CMK (cell line): ENCODE measurements at regions not wholly inside any gene's neighbourhood (a gene's known extent, or its start where the extent isn't known, plus 50 kb on each side); places are given as distances from the start of the nearest gene placed in this dataset.
"Not testable (repeated sequence)": the region's sequence is repeated elsewhere in the genome, so short reads cannot be mapped to it uniquely, and the experiment has no call there.

Experiments used
- DNase-seq: peaks from one replicate; pipeline ENCODE4 v3.0.0-alpha.2; 2010; ENCODE audit warnings: low read depth

- no peak for DNase-seq
Observed at GRCh38 chr16:55015181-55015913, 84.7 kb downstream of the IRX5 start.

GRCh38 chr16:55016515-55016914, 85.8 kb downstream of the IRX5 start:
- DNase-seq = no peak

- no peak for DNase-seq
Observed at GRCh38 chr16:55017321-55017720, 86.7 kb downstream of the IRX5 start.

GRCh38 chr16:55018881-55019280, 88.2 kb downstream of the IRX5 start:
- DNase-seq = no peak

- DNase-seq = no peak
Observed at GRCh38 chr16:55019419-55020131, 88.9 kb downstream of the IRX5 start.

GRCh38 chr16:55021595-55022475, 91.2 kb downstream of the IRX5 start:
- peak; percentile 9 for DNase-seq

- DNase-seq = not testable (repeated sequence)
Observed at GRCh38 chr16:55027260-55027659, 96.6 kb downstream of the IRX5 start.

- DNase-seq = no peak
Observed at GRCh38 chr16:55029509-55029908, 98.8 kb downstream of the IRX5 start.

- DNase-seq = no peak
Observed at GRCh38 chr16:55030944-55031343, 100.3 kb downstream of the IRX5 start.

GRCh38 chr16:55031481-55031880, 100.8 kb downstream of the IRX5 start:
- DNase-seq = no peak

- no peak for DNase-seq
Observed at GRCh38 chr16:55033225-55034156, 102.8 kb downstream of the IRX5 start.

GRCh38 chr16:55035029-55035428, 104.4 kb downstream of the IRX5 start:
- no peak for DNase-seq

- no peak for DNase-seq
Observed at GRCh38 chr16:55035956-55036355, 105.3 kb downstream of the IRX5 start.

GRCh38 chr16:55036371-55036821, 105.7 kb downstream of the IRX5 start:
- no peak for DNase-seq

- no peak for DNase-seq
Observed at GRCh38 chr16:55037046-55037445, 106.4 kb downstream of the IRX5 start.

GRCh38 chr16:55037966-55038365, 107.3 kb downstream of the IRX5 start:
- no peak for DNase-seq

- no peak for DNase-seq
Observed at GRCh38 chr16:55039042-55039441, 108.4 kb downstream of the IRX5 start.

- DNase-seq = no peak
Observed at GRCh38 chr16:55039511-55039910, 108.8 kb downstream of the IRX5 start.

- no peak for DNase-seq
Observed at GRCh38 chr16:55039931-55040330, 109.3 kb downstream of the IRX5 start.

GRCh38 chr16:55040366-55041086, 109.9 kb downstream of the IRX5 start:
- no peak for DNase-seq
